HG03135 (cell line): ENCODE measurements at regions not wholly inside any gene's neighbourhood (a gene's known extent, or its start where the extent isn't known, plus 50 kb on each side); places are given as distances from the start of the nearest gene placed in this dataset.

Experiments
- ATAC-seq: cut with Tn5 transposase; IDR thresholded peaks from one replicate; pipeline ENCODE4 v1.9.1; 2021; ENCODE audit warnings: mild to moderate bottlenecking, moderate library complexity; ENCODE audit not compliant: unreplicated experiment

DNA sequence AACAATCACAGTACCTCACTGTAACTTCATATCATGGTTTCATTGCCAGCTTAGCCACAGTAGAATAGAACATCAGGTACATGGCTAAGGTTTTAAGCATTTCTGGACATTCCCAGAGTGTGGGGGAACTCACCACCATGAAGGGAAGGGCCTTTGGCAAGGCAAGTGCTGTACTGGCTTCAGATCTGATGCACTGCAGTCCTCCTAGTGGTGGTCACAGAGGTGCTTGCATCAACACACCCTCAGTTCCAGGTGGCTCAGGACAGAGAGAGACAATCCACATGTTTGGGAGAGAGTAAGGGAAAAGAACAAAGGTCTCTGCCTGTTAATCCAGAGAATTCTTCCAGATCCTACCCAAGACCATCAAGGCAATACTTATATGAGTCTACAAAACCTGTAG is 528.4 kb upstream of the RGS18 start:
- ATAC-seq, result no peak

DNA sequence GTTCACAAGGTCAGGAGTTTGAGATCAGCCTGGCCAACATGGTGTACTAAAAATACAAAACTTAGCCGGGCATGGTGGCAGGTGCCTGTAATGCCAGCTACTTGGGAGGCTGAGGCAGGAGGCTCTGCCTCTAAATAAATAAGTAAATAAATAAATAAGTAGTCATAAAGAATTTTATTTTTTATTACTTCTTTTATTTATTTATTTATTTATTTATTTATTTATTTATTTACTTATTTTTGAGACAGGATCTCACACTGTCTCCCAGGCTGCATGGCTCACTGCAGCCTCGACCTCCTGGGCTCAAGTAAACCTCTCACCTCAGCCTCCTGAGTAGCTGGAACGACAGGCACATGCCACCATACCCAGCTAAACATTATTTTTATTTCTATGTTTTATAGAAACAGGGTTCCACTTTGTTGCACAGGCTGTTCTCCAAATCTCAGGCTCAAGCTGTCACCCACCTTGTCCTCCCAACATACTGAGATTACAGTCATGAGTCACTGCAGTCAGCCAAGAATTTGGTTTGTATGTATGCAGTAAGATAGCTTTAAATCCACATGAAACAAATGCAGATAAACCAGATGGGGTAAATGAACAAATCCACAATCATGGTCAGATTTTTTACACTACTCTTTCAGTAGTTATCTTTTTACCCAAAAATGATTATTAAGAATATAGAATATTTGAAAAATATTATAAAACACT is 523.3 kb upstream of the RGS18 start:
- ATAC-seq, result no peak

DNA sequence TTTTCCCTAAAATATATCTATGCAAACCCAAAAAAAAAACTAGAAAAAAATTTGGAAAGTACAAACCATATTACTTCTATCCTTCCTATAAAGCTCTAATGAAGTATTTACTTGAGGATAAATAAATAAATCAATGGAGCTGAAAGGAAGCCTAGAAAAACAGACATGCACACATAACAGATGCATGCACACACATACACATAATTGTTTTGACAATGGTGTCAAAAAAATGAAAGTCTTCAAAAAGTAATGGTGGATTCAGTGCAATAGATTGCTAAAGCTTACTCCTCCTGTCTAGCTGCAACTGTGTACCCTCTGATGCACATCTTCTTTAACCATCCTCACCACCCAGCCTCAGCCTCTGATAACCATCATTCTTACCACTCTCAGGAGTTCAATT is 521.9 kb upstream of the RGS18 start:
- no peak for ATAC-seq

DNA sequence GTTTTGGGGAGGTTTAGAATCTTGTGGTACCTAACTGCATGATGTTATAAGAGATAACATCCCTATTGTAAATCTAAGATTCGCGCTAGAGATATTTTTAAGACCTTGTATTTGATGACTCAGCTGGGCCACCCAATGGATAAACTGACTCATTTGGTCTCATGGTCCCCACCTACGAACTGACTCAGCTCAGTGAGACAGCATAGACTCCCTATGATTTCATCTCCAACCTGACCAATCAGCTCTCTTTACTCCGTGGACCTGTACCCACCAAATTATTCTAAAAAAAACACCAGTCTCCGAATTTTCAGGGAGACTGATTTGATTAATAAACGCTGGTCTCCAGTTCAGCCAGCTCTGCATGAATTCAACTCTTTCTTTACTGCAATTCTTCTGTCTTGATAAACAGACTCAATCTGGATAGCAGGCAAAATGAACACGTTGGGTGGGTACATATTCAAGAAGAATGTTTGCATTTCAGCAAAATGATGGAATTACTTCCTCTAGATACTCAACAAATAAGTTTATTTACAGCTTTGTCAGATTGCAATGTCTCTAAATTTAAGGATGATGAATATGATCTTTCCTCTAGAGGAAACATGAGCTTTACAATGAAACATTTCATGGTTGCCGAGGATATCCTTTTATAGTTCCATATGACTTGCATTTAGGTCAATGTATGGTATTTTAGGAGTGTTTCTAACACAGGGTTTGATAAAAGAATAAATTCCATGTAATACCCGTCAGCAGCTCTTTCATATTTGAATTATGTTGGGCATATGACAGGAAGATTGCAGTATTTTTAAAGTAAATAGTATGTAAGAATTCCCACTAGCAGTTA is 516.6 kb upstream of the RGS18 start:
- ATAC-seq, result no peak

DNA sequence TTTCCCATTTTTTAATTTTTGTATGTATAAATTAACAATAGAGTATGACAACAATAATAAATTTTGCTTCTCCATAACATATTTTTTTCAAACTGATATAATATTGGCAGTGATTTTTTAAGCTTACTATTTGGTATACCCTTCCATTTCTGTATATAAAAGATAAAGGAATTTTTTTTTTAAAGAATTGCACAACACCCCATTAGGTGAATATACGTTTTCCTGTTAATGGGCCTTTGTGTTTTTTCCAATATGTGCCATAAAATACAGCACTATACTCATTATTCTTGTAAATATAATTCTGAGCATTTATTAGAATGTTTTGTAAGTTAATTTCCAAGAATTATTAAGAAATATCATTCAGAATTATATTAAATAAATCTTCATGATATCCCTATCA is 515.2 kb upstream of the RGS18 start:
- ATAC-seq, result no peak

DNA sequence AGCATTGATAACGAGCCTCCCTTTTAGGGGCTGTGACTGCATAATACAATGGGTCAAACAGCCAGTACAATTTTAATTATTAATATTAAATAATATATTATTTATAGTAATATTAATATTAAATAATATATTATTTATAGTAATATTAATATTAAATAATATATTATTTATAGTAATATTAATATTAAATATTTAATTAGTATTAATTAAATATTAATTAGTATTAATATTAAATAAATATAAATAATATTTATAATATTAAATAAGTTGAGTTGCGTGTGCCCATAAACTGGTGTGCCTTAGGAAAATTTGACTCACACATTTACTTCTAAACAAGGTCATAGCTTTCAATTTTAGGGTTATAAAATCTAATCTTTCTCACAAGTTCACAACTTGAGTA is 509.3 kb upstream of the RGS18 start:
- no peak for ATAC-seq

DNA sequence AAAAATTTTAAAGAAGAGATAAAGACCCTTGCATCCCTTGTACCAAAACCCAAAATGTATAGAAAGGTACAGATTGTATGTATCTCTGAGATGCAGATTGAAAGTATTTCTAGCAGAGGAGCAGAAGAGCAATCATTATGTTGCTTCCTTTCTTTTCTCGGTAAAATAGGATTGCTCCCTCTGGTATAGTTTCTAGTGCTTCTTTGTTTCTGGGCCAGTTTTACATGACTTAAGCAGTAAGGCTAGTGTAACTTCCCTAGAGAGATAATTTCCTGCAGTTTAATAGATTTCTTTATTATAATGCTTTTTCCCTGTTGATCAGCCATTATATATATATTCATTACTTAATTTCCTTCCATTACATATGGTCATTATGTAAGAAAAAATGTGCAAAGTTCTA is 496.2 kb upstream of the RGS18 start:
- no peak for ATAC-seq

DNA sequence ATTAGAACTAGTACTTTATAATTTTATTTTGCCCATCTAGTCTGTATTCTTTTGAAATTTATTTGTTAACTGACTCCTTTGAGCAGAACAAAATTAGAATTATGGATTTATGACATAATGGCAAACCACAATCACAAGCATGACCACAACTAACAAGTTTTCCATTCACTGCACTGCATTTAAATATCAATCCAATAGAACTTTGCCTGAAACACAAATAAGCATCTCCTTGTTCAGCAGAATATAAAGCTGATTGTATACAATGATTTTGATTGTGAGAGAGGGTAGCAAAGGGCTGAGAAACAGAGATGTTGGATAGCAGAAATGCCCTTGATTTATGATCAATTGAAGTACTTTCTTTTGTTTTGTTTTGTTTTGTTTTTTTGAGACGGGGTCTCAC is 495.5 kb upstream of the RGS18 start:
- ATAC-seq, result no peak

DNA sequence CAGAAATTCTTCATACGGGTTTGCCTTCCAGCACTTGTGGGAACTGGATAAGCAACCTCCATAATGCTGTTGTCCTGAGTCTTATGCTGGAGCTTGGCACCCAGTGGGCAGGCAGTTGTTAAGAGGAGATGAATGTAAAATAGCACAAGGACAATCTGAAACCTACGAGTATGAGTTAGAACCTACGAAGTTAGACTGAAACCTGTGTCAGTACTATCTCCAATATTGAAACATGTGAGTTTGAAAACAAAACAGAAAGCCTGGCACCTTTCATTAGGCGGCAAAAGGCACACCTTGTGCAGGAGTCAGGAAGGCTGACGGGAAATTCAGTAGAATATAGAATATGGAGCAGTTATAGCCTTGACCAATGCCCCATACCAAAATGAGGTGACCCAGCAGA is 489.7 kb upstream of the RGS18 start:
- no peak for ATAC-seq

DNA sequence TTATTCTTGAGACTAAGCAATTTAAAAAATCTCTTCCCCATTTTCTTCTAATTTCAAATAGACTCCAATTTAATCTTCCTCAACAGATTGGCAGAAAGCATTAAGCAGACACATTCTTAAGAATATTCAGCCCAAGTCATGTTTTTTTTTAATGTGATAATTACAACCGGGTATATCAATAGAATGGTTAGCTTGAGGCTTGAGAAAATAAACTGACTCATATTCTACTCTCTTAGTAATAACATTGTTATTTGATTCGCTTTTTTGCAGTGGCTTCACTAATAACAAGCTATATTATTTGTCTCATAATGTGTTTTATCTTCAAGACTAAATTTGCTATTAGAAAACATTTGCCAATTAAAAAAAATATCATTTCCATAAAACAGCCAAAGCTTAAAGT is 488.6 kb upstream of the RGS18 start:
- ATAC-seq, result no peak

DNA sequence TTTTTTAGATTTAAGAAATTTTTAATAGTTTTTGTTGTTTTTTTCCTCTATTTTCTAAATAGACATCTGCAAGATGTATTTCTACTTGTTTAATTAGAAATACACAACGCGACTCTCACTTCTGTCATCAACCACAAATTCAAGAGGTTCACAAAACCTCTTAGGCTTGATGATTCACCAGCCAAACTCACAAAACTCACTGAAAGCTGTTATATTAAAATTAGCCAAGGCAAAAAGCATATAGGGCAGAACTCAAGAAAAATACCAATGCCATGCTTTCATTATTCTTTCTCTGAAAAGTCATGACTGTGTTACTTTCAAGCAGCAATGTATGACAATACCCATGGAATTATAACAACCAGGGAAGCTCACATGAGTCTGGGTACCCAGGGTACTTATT is 487.0 kb upstream of the RGS18 start:
- no peak for ATAC-seq

DNA sequence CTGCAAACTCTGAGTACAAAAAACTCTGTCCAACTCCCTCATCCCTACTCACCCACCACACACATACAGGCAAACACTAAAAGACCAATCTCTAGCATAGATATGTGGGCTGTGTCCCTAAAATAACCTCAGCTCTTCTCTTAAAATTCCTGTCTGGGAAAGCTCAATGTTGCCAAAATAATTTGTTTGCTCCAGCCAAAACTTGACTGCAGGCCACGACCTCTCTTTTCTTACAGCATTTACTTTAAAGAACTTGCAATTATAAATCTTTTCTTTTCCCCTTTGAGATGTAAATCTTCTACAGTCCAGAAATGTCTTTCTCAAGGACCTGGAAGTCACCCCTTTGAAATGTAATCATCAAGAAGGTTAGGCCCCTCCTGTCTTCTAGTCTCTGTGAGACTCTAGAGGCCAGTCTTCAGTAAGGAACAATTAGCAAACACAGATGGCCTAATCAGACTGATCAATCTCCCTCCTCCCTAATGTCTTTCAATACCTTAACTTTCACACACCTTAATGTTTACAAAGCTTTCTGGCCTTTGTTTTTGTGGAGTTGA is 483.6 kb upstream of the RGS18 start:
- no peak for ATAC-seq

DNA sequence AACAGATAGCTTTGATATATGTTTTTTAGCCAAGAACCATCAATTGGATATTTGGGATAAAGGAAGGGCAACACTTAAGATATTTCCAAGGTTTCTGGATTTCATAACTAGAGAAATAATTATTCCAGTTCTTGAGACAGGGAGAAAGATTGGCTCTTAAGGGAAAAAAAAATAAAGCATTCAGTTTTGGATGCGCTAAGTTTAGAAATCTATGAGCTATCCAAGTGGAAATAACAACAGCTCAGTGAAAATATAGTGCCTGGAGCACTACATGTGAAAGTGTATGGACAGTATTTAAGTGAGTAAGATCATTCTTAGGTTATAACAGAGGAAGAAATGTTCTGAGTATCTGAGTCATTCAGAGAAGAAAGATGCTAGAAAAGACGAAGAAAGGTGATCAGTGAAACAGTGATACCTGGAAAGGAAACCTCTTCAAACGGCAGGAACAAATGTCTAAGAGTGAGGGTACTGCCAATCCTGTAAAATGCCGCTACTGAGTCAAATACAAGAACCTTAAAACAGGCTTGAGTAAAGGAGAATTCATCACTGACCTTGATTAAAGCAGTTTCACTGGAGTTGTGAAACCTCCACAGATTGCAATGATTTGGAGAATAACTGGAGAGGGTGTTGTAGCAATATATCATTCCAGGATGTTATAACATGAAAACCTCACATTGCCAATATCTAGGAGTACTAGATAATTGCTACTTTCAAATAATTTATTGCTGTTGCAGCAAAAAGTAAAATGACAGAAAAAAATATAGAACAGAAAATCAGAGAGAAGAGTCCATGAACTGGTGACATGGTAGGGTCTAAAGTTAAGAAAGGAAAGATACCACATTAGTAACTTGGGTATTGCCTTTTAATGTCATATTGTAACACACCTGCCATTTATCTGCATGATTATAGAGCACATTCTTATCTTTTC is 482.1 kb upstream of the RGS18 start:
- no peak for ATAC-seq

DNA sequence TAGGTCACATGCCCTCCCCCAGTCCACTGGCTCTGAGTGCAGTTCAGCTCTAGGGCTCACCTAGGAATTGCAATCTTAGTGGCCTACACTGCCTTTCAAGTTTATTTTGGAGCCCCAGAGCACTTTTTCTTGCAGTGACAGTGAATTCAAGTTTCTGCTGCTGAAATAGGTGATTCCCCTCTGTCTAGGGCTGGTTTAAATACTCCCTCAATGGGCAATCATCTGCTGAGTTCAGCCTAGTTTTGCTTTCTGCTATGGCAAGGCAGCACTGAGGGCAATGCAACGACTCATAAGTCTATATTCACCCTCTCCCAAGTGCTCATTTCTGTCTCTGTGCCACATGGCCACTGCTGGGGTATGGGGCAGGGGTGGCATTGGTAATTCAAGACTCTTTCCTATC is 472.6 kb upstream of the RGS18 start:
- ATAC-seq, result no peak

DNA sequence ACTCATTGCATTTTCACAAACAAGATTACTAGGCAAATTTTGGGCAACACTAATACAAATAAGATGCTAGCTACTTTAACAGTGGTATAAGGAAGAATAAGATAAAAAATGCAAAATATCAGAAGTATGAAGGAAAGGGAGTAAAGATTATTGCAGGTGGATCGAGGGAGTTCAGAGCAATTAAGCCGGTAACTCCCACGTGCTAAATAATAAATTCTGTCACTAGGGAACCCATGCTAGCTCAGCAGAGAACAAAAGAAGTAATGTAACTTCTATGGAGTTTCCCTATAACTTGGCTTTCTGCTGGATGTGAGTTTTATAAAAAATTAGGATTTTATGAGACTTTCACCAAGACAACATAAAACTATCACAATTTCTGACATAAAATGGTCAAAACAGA is 470.5 kb upstream of the RGS18 start:
- no peak for ATAC-seq

DNA sequence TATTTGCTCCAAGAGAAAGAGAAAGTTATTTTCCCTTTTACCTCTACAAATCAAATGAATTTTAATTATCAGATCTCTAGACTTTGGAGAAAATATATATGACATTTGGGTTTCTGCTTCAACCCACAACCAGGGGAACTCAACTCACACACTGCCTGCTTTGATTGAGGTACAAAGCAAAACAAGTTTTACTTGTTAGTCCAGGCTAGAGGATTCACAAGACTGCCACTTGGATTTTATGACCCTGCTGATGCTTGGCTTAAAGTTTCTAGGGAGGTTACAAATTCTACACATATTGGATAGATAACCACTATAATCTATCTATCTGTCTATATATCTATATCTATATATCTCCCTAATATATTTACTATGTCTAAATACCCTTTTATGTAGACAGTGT is 467.3 kb upstream of the RGS18 start:
- no peak for ATAC-seq

DNA sequence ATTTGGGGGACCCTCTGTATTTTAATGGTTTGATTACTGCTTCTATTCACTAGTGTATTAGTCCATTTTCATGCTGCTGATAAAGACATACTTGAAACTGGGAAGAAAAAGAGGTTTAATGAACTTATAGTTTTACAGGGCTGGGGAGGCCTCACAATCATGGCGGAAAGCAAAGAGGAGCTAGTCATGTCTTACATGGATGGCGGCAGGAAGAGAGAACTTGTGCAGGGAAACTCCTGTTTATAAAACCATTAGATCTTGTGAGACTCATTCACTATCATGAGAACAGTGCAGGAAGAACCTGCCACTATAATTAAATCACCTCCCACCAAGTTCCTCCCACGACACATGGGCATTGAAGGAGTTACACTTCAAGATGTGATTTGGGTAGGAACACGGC is 464.5 kb upstream of the RGS18 start:
- no peak for ATAC-seq

DNA sequence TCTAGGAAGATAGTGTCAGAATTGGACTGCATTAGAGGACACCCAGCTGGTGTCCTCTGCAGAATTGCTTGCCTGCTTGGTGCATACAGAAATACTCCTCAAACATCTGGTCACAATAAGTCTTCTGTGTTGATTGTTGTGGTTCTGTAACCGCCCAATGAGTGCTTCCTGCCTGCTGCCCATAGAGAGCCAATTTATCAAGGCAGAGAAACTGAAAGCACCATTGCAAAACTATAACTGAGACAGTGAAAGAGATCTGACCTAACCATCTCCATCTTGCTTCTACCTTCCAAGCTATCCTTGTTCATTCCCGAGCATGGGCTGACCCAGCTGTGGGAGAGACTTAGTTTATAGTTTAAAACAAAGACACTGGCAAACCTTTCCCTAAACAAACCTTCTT is 462.4 kb upstream of the RGS18 start:
- peak; percentile 96 for ATAC-seq

DNA sequence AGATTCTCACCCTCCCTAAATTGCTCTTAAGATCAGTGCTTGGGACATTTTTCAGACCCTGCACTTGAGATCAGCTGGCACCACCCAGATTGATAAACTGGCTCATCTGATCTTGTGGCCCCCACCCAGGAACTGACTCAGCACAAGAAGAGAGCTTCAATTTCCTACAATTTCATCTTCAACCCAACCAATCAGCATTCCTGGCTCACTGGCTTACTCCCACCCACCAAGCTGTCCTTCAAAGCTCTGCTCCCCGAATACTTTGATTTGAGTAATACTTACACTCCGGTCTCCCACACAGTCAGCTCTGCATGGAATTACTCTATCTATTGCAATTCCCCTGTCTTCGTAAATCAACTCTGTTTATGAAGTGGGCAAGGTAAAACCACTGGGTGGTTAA is 461.9 kb upstream of the RGS18 start:
- no peak for ATAC-seq

DNA sequence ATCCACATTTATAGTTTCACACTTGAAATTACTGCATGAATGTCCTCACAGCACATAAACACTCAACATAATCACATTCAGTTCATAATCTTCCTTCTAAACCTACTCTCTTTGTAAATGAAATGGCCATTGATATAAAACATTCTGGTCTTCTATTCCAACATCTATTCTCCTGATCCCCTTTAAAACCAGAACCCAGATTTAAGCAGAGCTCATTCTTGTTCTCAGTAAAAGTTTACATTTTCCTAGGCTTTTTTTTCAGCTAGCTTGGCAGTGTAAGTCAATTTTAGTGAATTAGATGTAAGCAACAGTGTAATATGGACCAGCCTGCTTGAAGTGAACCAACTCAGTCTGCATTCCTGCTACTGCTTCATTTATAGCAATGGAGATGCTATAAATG is 460.7 kb upstream of the RGS18 start:
- ATAC-seq, result no peak

DNA sequence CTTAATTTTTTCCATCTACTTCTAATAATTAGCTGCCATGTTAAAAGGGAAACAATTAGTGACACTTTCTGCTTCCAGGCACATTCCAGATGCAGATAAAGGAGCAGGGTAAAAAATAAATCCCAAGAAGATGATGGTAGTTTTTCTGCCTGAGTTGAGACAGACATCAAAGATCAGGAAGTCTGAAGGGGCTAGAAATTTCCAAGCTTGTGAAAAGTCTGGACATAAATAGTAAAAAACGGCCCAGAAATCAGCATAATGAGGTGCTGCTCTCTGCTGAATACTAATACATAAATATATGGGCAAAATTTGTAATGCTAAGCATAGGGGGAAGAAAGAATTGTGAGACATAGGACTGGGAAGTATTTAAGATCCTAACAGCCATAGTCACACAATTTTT is 460.0 kb upstream of the RGS18 start:
- no peak for ATAC-seq
